Colonic mucosa (tissue), 4 donors: ENCODE measurements at regions not wholly inside any gene's neighbourhood (a gene's known extent, or its start where the extent isn't known, plus 50 kb on each side); places are given as distances from the start of the nearest gene placed in this dataset.
"Not testable (repeated sequence)": the region's sequence is repeated elsewhere in the genome, so short reads cannot be mapped to it uniquely, and the experiment has no call there.

Experiments used
- DNase-seq: peaks from one replicate; pipeline ENCODE4 v3.0.0-alpha.2; 2020
- H3K27ac ChIP-seq: fragments of 200-600 bp; one replicate; pipeline ENCODE4 v1.8.0; 2021
- H3K27me3 ChIP-seq: fragments of 200-600 bp; one replicate; pipeline ENCODE4 v1.8.0; 2021
- H3K36me3 ChIP-seq: fragments of 200-600 bp; one replicate; pipeline ENCODE4 v1.8.0; 2021
- H3K4me1 ChIP-seq: fragments of 200-600 bp; one replicate; pipeline ENCODE4 v1.8.0; 2021; ENCODE audit warnings: mild to moderate bottlenecking
- H3K4me3 ChIP-seq: fragments of 200-600 bp; one replicate; pipeline ENCODE4 v1.8.0; 2021
- H3K9ac ChIP-seq, 2 donors: one replicate each; pipeline ENCODE4 v1.7.0; 2013; ENCODE audit warnings: control low read depth in 2 of 2, low read depth in 2 of 2, low read length in 2 of 2
- H3K9me3 ChIP-seq: fragments of 200-600 bp; one replicate; pipeline ENCODE4 v1.8.0; 2021
- intact Hi-C: fragments of 100-400 bp; cut with DNase I; formaldehyde crosslinking; loops from one replicate; pipeline ENCODE4 v1.14.1; 2022
- TF ChIP-seq, protein P1 (sequence below): fragments of 200-600 bp; IDR thresholded peaks from one replicate; pipeline ENCODE4 v1.8.0; 2022; ENCODE audit warnings: antibody characterized with exemption, mild to moderate bottlenecking
- donor health status: healthy.
- donor health status: DM: no; HTN: no; CAD: no.
- donor health status: DM: no; HTN: no; CAD: no.

DNA sequence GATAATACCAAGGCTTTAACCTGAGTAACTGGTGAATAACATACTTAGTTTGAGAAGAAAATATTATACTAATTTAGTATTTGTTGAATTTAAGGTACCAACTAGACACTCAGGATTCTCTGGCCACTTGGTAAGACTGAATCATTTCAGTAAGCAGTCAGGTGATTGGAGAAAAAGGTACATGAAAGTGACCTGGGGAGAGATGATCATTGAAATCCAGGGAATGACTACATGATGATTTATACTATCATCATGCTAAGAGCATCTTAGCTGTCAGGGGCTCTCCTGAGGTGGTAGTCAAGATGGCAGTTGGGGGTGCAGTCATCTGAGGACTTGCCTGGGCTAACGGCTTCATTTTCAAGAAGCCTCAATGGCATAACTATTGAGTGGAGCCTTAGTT is 571.2 kb upstream of the ACVR2A start:
- Histone ChIP-seq H3K4me1 (no peaks in the 10 kb centered on the region), H3K4me3 (no peak overlapping the region), H3K36me3 (no peaks in the 10 kb centered on the region), H3K27me3 (no peaks in the 10 kb centered on the region), H3K27ac (no peak overlapping the region), H3K9ac (no peak overlapping the region), H3K9me3 (no peaks in the 10 kb centered on the region)
- TF ChIP-seq, protein P1, sequence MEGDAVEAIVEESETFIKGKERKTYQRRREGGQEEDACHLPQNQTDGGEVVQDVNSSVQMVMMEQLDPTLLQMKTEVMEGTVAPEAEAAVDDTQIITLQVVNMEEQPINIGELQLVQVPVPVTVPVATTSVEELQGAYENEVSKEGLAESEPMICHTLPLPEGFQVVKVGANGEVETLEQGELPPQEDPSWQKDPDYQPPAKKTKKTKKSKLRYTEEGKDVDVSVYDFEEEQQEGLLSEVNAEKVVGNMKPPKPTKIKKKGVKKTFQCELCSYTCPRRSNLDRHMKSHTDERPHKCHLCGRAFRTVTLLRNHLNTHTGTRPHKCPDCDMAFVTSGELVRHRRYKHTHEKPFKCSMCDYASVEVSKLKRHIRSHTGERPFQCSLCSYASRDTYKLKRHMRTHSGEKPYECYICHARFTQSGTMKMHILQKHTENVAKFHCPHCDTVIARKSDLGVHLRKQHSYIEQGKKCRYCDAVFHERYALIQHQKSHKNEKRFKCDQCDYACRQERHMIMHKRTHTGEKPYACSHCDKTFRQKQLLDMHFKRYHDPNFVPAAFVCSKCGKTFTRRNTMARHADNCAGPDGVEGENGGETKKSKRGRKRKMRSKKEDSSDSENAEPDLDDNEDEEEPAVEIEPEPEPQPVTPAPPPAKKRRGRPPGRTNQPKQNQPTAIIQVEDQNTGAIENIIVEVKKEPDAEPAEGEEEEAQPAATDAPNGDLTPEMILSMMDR = no peak
- DNase-seq = no peak
- intact Hi-C loops = no loop called here

DNA sequence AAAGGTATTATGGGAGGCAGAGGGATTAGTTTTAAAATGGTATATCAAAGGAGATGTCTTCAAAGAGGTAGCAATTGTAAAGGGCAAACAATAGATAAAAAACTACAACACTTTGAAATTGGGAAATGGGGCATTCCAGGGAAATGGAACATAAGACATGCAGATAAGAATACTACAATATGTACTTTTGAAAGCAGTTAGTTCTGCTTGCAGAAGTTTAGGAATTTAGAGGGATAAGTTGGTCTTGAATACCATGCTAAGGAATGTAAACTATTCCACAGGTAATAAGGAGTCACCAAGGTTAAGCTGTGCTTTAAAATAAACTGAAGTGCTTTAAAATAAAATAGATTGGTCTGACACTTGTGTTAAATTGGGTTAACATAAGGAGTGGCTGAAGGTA is 571.7 kb upstream of the ACVR2A start:
- TF ChIP-seq, protein P1 = no peak

DNA sequence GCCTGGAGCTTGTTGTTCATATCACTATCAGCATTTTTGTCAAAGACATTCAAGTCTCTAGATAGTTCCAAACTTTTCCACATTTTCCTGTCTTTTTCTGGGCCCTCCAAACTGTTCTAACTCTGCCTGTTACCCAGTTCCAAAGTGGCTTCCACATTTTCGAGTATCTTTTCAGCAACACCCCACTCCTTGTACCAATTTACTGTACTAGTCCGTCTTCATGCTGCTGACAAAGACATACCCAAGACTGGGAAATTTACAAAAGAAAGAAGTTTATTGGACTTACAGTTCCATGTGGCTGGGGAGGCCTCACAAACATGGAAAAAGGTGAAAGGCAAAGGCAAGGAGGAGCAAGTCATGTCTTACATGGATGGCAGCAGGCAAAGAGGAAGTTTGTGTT is 575.2 kb upstream of the ACVR2A start:
- H3K36me3 ChIP-seq, H3K27me3 ChIP-seq, intact Hi-C loops, H3K27ac ChIP-seq, DNase-seq, H3K4me3 ChIP-seq, H3K4me1 ChIP-seq, H3K9me3 ChIP-seq, H3K9ac ChIP-seq: not testable (repeated sequence)

More for the DNA sequence above, 571.7 kb upstream of the ACVR2A start:
- Histone ChIP-seq H3K27me3 (no peaks in the 10 kb centered on the region), H3K9me3 (no peaks in the 10 kb centered on the region), H3K4me1 (no peaks in the 10 kb centered on the region), H3K4me3 (no peak overlapping the region), H3K9ac (no peak overlapping the region), H3K27ac (no peak overlapping the region), H3K36me3 (no peaks in the 10 kb centered on the region)
- intact Hi-C loops = no loop called here
- no peak for DNase-seq

DNA sequence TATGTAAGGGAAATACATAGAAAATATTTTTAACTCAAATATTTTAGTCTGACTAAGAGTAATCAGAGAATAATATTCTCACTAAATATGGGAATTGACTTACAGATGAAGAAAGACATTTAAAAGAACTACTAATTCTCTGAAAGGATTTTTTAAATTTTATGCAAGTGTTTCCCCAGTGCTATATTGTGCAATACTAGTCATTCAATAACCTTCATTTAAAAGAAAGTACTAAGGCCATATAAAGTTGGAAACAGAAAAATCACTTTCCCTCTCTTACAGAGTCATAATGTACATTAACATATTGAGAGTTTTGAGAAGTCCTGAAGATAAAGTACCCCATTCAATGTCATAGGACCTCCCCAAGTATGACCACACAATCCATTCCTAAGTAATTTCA is 584.6 kb upstream of the ACVR2A start:
- no peaks in the 10 kb centered on the region for H3K4me1 ChIP-seq

DNA sequence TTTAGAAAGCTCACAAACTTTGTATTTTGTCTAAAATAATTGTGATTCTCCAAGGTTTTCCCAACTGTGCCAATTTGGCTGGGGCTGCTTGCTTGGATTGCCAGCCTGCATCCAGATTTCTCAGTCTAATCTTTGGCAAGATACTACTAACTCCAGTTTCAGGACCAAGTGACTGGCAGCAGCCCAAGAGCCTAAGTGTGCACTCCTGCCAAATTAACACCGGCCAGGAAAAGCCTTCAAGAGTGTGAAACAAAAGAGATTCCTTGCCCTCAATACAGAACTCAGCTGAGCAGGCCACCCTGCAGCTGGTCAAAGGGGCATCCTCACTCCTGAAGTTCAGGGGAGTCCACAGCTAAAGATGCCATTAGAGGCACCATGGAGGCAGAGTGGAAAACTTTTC is 589.0 kb upstream of the ACVR2A start:
- no peak for DNase-seq
- no peaks in the 10 kb centered on the region for H3K9me3 ChIP-seq
- no peaks in the 10 kb centered on the region for H3K27me3 ChIP-seq
- TF ChIP-seq, protein P1 = no peak
- no peaks in the 10 kb centered on the region for H3K4me1 ChIP-seq
- no peaks in the 10 kb centered on the region for H3K36me3 ChIP-seq
- H3K4me3 ChIP-seq = no peak overlapping the region
- intact Hi-C loops = no loop called here
- no peak overlapping the region for H3K9ac ChIP-seq
- no peak overlapping the region for H3K27ac ChIP-seq

More for the DNA sequence above, 584.6 kb upstream of the ACVR2A start:
- intact Hi-C loops = no loop called here
- no peak for DNase-seq
- no peaks in the 10 kb centered on the region for H3K36me3 ChIP-seq
- no peak overlapping the region for H3K9ac ChIP-seq
- TF ChIP-seq, protein P1 = no peak
- no peak overlapping the region for H3K27ac ChIP-seq
- no peaks in the 10 kb centered on the region for H3K27me3 ChIP-seq
- H3K9me3 ChIP-seq = no peaks in the 10 kb centered on the region
- no peak overlapping the region for H3K4me3 ChIP-seq

DNA sequence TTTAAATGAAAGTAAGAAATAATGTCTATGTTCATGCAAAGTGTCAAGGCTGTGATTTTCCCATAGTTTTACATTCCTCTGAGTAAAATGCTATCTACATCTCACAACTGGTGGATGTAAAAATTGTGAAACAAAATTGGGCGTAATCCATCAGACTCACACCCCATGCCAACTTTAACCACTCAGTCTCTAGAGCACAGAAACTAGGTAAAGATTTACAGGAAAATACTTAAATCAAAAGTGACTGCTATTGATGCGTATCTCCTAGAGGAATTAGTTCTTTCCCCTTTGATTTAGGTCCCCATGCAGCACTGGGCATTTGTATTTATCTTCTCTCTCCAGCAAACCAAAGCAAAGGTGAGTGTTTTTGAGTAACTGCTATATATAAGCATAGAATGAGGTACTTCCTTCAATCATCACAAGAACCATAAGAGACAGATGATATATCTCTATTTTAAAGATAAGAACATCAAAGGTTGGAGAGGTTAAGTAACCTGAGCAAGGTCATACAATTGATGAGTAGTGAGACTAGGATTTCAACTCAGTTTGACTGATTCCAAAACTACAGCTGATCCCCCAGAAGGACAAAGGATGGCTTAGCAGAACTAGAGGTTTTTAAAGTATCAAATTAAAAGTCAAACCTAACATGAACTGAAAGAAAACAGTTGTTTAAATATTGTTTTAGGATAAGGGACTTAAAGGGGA is 594.0 kb upstream of the ACVR2A start:
- no peaks in the 10 kb centered on the region for H3K4me1 ChIP-seq
- TF ChIP-seq, protein P1 = no peak
- H3K27ac ChIP-seq = no peak overlapping the region
- no peaks in the 10 kb centered on the region for H3K27me3 ChIP-seq
- intact Hi-C loops = no loop called here
- no peaks in the 10 kb centered on the region for H3K9me3 ChIP-seq
- no peak overlapping the region for H3K4me3 ChIP-seq
- H3K9ac ChIP-seq = no peak overlapping the region
- H3K36me3 ChIP-seq = no peaks in the 10 kb centered on the region
- no peak for DNase-seq
